ENCODE measurements at regions not wholly inside any gene's neighbourhood (a gene's known extent, or its start where the extent isn't known, plus 50 kb on each side); places are given as distances from the start of the nearest gene placed in this dataset.
"Not testable (repeated sequence)": the region's sequence is repeated elsewhere in the genome, so short reads cannot be mapped to it uniquely, and the experiment has no call there.

- DNase-seq, result no peak
Measured at GRCh38 chr7:148472406-148472805, 118.2 kb upstream of the C7orf33 start.

- DNase-seq, result no peak
Measured at GRCh38 chr7:148473703-148474480, 116.7 kb upstream of the C7orf33 start.

- DNase-seq, result no peak
Measured at GRCh38 chr7:148474481-148475025, 116.0 kb upstream of the C7orf33 start.

- peak; percentile 31 for DNase-seq
Measured at GRCh38 chr7:148478551-148478950, 112.0 kb upstream of the C7orf33 start.

GRCh38 chr7:148480479-148481146 is 110.0 kb upstream of the C7orf33 start:
- DNase-seq, result peak; percentile 32

- DNase-seq, result no peak
Measured at GRCh38 chr7:148481147-148481526, 109.4 kb upstream of the C7orf33 start.

- peak; percentile 88 for DNase-seq
Measured at GRCh38 chr7:148481971-148482626, 108.5 kb upstream of the C7orf33 start.

GRCh38 chr7:148483515-148484308 is 106.9 kb upstream of the C7orf33 start:
- DNase-seq, result no peak

- DNase-seq, result no peak
Measured at GRCh38 chr7:148484486-148484885, 106.1 kb upstream of the C7orf33 start.

- DNase-seq, result no peak
Measured at GRCh38 chr7:148485618-148486017, 104.9 kb upstream of the C7orf33 start.

- no peak for DNase-seq
Measured at GRCh38 chr7:148486937-148487336, 103.6 kb upstream of the C7orf33 start.

- no peak for DNase-seq
Measured at GRCh38 chr7:148487912-148488311, 102.7 kb upstream of the C7orf33 start.

GRCh38 chr7:148489678-148490077 is 100.9 kb upstream of the C7orf33 start:
- DNase-seq, result no peak

GRCh38 chr7:148492157-148492860 is 98.3 kb upstream of the C7orf33 start:
- no peak for DNase-seq

- no peak for DNase-seq
Measured at GRCh38 chr7:148495605-148496004, 95.0 kb upstream of the C7orf33 start.

- DNase-seq, result no peak
Measured at GRCh38 chr7:148500978-148501377, 89.6 kb upstream of the C7orf33 start.

- peak; percentile 66 for DNase-seq
Measured at GRCh38 chr7:148503900-148504487, 86.6 kb upstream of the C7orf33 start.

GRCh38 chr7:148505645-148506375 is 84.8 kb upstream of the C7orf33 start:
- DNase-seq, result peak; percentile 80

- DNase-seq, result not testable (repeated sequence)
Measured at GRCh38 chr7:148507064-148507573, 83.4 kb upstream of the C7orf33 start.

- DNase-seq, result no peak
Measured at GRCh38 chr7:148507787-148508186, 82.8 kb upstream of the C7orf33 start.

GRCh38 chr7:148514236-148514635 is 76.3 kb upstream of the C7orf33 start:
- DNase-seq, result no peak

Measured in NCI-H82 (cell line).